Hepatic stellate cell (primary cell): ENCODE measurements at regions not wholly inside any gene's neighbourhood (a gene's known extent, or its start where the extent isn't known, plus 50 kb on each side); places are given as distances from the start of the nearest gene placed in this dataset.
A peak's percentile ranks its signal among the peaks of the same experiment; 100 is the strongest.
"Not testable (repeated sequence)": the region's sequence is repeated elsewhere in the genome, so short reads cannot be mapped to it uniquely, and the experiment has no call there.

ENCODE experiments used
- DNase-seq: peaks from one replicate; pipeline ENCODE4 v3.0.0; 2011; ENCODE audit warnings: low spot score

GRCh38 chr2:144935191-144935590 is 415.3 kb upstream of the ZEB2 start:
- DNase-seq: no peak

GRCh38 chr2:144931960-144932359 is 412.0 kb upstream of the ZEB2 start:
- no peak for DNase-seq

DNA sequence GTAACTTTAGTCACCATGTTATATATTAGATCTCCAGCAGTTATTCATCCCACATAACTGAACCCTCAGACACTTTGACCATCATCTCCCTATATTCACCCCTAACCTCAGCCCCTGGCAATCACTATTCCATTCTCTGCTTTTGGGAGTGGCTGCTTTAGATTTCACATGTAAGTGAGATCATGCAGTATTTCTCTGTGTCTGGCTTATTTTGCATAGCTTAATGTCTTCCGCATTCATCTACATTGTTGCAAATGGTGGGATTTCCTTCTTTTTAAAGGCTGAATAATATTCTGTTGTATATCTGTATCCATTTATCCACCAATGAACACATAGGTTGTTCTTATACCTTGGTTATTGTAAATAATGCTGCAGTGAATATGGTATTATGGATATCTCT is 411.6 kb upstream of the ZEB2 start:
- DNase-seq: no peak

GRCh38 chr2:144927429-144927828 is 407.5 kb upstream of the ZEB2 start:
- DNase-seq: no peak

GRCh38 chr2:144925886-144926285 is 406.0 kb upstream of the ZEB2 start:
- no peak for DNase-seq

GRCh38 chr2:144924827-144925226 is 404.9 kb upstream of the ZEB2 start:
- no peak for DNase-seq

GRCh38 chr2:144922519-144922918 is 402.6 kb upstream of the ZEB2 start:
- DNase-seq: no peak

- no peak for DNase-seq
These were observed 401.0 kb upstream of the ZEB2 start for GRCh38 chr2:144920755-144921530.

- no peak for DNase-seq
These were observed 394.9 kb upstream of the ZEB2 start for GRCh38 chr2:144914622-144915318.

GRCh38 chr2:144914113-144914512 is 394.2 kb upstream of the ZEB2 start:
- DNase-seq: no peak

GRCh38 chr2:144912206-144912605 is 392.3 kb upstream of the ZEB2 start:
- DNase-seq: no peak

GRCh38 chr2:144905956-144906355 is 386.0 kb upstream of the ZEB2 start:
- DNase-seq: no peak

DNA sequence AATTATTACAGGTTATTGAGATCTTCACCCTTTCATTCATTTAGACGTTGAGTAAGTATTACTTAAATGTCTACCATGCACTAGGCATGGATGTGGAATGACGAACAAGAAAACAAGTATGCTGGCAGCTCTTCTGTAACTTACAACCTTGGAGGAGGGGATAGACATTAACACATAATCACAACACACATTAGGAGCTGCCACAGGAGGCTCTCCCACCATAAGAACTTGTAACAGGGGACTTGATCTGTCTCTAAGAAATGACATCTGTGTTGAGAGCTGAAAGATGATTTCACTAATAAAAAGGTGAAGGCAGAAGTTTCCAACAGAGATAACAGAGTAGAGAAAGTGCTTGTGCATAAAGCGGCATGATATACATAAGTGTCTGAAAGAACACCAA is 384.7 kb upstream of the ZEB2 start:
- no peak for DNase-seq

DNA sequence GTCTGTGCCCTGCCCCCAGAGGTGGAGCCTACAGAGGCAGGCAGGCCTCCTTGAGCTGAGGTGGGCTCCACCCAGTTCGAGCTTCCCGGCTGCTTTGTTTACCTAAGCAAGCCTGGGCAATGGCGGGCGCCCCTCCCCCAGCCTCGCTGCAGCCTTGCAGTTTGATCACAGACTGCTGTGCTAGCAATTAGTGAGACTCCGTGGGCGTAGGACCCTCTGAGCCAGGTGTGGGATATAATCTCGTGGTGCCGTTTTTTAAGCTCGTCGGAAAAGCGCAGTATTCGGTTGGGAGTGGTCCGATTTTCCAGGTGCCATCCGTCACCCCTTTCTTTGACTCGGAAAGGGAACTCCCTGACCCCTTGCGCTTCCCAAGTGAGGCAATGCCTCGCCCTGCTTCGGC is 383.1 kb upstream of the ZEB2 start:
- not testable (repeated sequence) for DNase-seq

- not testable (repeated sequence) for DNase-seq
These were observed 381.5 kb upstream of the ZEB2 start for GRCh38 chr2:144901386-144901785.

DNA sequence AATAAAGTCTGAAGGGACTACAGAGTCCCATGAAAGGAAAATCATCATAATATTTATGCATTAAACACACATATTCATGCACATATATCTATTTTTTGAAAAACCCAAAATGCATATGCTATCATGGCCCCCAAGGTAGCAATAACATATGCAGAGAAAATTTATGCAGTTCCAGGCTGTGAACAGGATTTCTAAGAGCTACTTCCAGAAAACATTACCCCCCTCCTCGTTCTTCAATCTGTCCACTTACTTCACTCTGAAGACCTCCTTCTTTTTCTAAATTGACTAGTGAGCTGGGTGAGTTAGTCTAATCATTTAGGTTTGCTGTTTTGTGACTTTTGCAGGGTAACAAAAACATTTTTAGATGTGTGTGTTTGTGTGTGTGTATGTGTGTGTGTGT is 376.4 kb upstream of the ZEB2 start:
- DNase-seq: no peak

GRCh38 chr2:144894612-144895599 is 375.0 kb upstream of the ZEB2 start:
- no peak for DNase-seq

DNA sequence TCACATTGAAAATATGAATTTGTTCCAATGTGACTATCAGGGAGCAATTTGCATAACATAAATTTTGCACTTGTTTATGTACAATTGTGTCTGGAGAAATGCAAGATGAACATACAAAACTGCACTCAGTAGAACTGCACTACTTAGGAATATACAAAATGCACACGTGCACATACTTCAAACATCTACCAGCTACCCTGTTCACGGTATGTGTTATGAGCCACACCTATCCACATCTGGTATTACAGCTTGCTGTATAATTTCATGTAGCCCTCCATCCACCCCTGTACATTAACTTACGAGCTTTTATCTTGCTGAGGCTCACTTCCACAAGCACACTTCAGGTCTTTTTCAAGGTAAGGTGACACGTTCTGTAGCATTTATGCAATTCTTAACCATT is 373.5 kb upstream of the ZEB2 start:
- DNase-seq: no peak

- peak; percentile 5 for DNase-seq
These were observed 370.9 kb upstream of the ZEB2 start for GRCh38 chr2:144890828-144891227.

- DNase-seq: no peak
These were observed 369.4 kb upstream of the ZEB2 start for GRCh38 chr2:144889348-144889747.

- DNase-seq: no peak
These were observed 366.9 kb upstream of the ZEB2 start for GRCh38 chr2:144886862-144887261.

DNA sequence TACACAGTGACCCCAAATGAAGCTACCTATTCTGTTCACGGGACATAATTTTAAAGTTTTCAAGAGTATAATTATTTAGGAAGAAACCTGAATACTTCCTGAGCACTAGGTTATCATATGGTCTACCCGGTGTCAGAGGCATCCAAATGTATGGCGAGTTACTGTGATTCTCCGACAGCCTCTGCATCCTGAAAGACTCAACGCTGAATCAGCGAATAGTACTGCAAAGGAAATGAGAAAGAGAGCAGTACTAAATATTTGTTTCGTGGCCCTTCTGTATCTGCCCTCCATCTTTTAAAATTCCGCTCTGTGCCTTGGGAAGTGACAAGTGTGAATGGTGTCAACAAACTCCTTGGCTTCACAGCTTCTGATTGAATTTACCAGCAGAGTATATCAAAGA is 358.0 kb upstream of the ZEB2 start:
- DNase-seq: no peak

DNA sequence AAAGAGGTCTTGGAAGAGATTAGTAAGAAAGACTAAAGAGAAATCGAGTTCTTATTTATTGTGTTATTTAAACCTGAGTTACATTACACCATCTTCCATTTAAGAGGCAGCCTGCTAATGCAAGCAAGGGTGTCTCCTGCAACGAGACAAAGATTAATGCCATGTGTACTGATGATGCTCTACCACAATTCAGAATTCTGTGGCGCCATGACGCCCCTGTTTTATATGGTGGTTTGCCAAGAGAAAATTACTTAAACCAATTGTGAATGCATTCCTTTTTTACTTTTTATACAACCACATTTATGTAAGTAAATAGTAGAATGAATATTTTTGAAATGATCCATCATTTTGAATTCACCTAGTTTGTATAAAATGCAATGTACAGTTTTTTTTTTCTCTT is 356.1 kb upstream of the ZEB2 start:
- DNase-seq: no peak
